HG03432 (cell line): ENCODE measurements at regions not wholly inside any gene's neighbourhood (a gene's known extent, or its start where the extent isn't known, plus 50 kb on each side); places are given as distances from the start of the nearest gene placed in this dataset.
"Not testable (repeated sequence)": the region's sequence is repeated elsewhere in the genome, so short reads cannot be mapped to it uniquely, and the experiment has no call there.

Experiments
- ATAC-seq: cut with Tn5 transposase; IDR thresholded peaks from one replicate; pipeline ENCODE4 v1.9.1; 2021; ENCODE audit warnings: mild to moderate bottlenecking, moderate library complexity; ENCODE audit not compliant: unreplicated experiment

DNA sequence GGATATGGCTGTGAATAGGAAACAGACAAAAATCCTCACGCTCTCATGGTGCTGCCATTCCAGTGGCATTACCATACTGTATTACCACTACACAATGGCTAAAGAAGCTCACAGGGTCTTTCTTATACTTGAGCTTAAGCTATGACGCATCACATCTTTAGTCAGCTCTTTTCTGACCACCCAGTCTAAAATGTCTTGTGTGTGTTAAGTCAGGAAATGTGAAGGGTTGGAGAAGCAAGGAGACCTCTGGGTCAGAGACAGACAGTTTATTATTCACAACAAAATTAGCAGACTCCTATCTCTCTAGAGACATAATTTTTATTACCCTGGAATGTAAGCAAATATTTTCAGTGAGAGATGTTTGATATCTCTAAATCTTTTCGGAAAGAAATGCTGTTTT is 1583.2 kb upstream of the WWC1 start:
- ATAC-seq = no peak

- no peak for ATAC-seq
These were observed 1581.8 kb upstream of the WWC1 start for GRCh38 chr5:166709691-166710090.

DNA sequence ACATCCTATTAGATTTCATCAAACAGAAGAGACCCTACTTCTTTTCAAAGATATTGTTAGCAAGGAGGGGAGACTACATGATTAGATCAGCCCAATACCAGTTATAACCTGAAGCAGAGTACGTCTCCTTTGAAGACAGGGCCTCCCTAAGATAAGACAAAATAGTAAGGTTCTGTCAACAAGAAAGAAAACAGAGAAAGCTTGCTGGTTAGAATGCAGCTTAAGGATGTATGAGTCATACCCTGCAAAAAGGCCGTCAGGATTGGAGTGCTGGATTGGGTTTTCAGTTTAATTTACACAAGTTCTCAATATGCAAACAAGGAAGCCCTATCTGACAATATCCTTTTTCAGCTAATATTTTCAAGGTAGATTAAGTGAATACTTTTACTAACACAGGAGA is 1581.2 kb upstream of the WWC1 start:
- ATAC-seq = no peak

DNA sequence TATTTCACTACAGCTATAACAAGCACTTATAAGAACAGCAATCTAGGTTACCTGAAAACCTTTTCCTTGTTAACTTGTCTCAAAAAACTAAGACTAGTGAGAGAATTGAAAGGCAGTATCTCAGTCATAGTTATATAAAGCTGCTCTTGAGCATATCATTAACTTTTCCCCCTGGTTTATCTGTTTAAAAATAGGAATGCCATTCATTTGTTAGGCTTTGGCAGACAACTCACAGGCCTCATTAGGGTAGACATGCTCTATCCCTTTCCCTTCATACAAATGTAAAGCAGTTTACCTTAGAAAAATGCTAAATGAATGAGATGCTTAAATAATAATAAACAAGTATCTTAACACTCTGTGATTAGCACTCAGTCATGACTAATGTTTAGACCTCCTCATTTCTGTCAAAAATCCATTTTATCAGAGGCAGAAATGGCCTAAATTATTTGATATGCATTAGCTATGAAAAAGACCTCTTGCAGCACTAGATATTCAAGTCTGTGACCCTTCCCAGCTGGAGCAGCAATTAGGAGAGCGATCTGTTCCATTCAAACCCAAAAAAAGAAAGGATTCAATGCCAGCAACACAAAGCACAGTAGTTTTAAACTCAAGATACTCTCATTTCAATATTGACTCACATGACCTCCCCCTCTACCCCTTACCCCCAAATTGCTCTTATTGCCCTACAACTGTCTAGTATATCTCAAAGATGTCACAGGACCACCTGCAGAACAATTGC is 1578.8 kb upstream of the WWC1 start:
- ATAC-seq = no peak

GRCh38 chr5:166713295-166713694 is 1578.2 kb upstream of the WWC1 start:
- no peak for ATAC-seq

- ATAC-seq = no peak
These were observed 1574.5 kb upstream of the WWC1 start for GRCh38 chr5:166716856-166717492.

- no peak for ATAC-seq
These were observed 1571.5 kb upstream of the WWC1 start for GRCh38 chr5:166719991-166720390.

DNA sequence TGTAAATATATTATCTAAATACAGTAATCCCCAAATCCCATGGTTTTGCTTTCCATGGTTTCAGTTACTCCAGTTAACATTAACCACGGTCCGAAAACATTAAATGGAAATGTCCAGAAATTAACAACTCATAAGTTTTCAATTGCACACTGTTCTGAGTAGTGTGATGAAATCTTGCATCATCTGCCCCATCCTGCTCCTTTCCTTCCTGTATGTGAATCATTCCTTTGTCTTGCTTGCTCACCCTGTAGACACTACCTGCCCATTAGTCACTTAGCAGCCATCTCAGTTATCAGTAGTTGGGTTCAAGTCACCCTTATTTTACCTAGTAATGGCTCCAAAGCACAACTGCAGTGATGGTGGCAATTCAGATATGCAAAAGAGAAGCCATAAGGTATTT is 1568.5 kb upstream of the WWC1 start:
- no peak for ATAC-seq

- no peak for ATAC-seq
These were observed 1567.2 kb upstream of the WWC1 start for GRCh38 chr5:166724284-166724683.

GRCh38 chr5:166725593-166725992 is 1565.9 kb upstream of the WWC1 start:
- no peak for ATAC-seq

- no peak for ATAC-seq
These were observed 1565.0 kb upstream of the WWC1 start for GRCh38 chr5:166726406-166726805.

DNA sequence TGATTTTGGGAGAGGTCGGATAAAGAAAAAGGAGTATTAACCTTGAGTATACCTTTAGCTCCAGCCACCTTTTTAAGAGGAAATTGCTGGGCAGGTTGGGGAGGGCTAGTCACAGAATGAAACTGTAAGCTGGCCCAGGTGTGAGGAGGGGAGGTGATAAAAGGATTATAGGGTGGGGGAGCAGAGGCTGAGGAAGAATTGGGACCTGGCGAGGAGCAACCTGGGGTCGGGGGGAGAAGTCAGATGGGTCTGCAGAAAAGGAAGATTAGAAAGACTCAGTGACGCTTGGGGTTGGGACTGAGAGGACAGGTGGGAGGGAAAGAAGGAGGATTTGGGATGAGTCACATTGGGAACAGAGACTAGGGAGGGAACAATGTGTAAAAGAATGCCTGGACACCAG is 1548.5 kb upstream of the WWC1 start:
- ATAC-seq = not testable (repeated sequence)

- ATAC-seq = no peak
These were observed 1544.9 kb upstream of the WWC1 start for GRCh38 chr5:166746506-166746905.

GRCh38 chr5:166750376-166750775 is 1541.1 kb upstream of the WWC1 start:
- ATAC-seq = no peak

DNA sequence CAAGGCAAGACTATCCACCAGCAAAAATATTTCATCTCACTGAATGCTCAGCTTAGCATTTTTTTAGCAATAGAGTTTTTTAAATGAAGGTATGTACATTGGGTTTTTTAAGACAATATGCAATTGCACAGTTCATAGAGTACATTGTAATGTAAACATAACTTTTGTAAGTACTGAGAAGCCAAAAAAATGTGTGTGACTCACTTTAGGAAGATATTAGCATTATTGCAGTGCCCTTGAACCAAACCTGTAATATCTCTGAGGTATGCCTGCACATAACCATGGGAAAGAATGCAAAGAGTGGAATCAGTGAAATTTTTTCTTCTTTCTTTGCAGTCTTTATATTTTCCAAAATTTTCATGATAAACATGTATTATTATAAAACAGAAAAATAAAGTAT is 1533.3 kb upstream of the WWC1 start:
- ATAC-seq = no peak

- no peak for ATAC-seq
These were observed 1523.6 kb upstream of the WWC1 start for GRCh38 chr5:166767858-166768257.

DNA sequence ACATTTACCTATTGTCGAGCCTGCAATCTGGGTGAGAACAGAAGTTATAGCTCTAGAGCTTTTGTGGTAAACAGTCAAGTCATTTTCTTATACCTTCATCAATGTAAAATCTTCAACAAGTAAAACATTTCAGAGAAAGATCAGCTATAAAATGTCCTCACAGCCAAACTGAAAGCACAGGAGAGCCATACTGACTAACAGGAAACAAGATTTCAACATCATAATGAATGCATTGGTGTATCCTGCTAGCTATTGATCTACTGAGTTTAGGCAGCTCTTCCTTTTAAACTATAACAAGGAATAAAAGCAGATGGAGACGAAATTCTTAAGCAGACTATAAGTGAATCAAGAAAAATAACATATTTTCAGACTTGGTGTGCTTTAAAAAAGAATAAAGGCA is 1522.9 kb upstream of the WWC1 start:
- ATAC-seq = no peak

GRCh38 chr5:166772770-166773169 is 1518.7 kb upstream of the WWC1 start:
- no peak for ATAC-seq

DNA sequence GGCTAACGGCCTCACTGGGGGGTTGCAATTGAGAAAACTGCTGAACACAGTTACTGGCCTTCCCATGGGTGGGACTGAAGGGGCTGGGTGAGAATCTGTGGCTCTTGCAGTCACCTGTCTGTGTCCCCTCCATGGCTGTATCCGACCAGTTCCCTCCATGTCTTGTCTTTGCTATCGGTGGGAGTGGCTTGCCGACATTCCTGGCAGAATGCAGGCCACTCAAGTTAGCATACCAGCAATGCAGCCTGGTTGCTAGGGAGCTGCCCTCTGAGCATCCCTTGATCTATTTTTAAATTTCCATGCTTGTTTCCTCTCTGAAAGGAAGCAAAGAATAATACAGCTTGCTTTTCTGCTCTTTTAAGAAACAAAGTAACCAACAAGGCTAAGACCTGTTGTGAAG is 1509.7 kb upstream of the WWC1 start:
- ATAC-seq = no peak

GRCh38 chr5:166784545-166785078 is 1506.8 kb upstream of the WWC1 start:
- ATAC-seq = no peak

GRCh38 chr5:166786178-166786577 is 1505.3 kb upstream of the WWC1 start:
- no peak for ATAC-seq

DNA sequence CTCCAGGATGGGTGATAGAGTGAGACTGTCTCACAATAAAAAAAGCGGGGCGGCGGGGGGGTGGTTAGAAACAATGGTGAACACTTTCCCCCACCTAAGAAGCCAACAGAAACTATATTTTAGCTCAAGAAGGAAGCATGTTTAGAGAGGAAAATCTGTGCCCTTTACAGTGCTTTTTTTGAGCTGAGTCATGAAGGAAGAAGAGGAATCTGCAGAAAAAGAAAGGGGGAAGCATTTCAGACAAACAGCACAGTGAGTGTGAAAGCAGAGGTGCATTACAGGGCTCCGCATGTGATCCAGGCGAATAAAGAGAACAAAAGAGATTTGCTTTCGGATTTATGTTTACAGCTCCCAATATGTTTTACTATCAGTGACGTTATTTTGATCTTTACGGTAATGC is 1504.6 kb upstream of the WWC1 start:
- ATAC-seq = no peak

GRCh38 chr5:166788050-166788449 is 1503.4 kb upstream of the WWC1 start:
- ATAC-seq = no peak
